H1 (cell line): ENCODE measurements at regions not wholly inside any gene's neighbourhood (a gene's known extent, or its start where the extent isn't known, plus 50 kb on each side); places are given as distances from the start of the nearest gene placed in this dataset.

ENCODE experiments used
- CTCF ChIA-PET: fragments of 300-600 bp; sonication (Branson Sonifier 250); formaldehyde crosslinking; loops from one replicate; lab custom pipeline; 2021; ENCODE audit not compliant: partially characterized antibody; lab: Charles Lee
- POLR2A ChIA-PET: fragments of 300-600 bp; sonication (Branson Sonifier 250); formaldehyde crosslinking; loops from one replicate; lab custom pipeline; 2021; ENCODE audit warnings: inconsistent platforms; ENCODE audit not compliant: partially characterized antibody; lab: Charles Lee
- DNase-seq, 2 experiments: peaks; one replicate each; pipeline versions ENCODE4 v3.0.0 to v3.0.0-alpha.2; 2010 to 2022; ENCODE audit warnings: low spot score in 2 of 2, low read depth in 1 of 2, mixed read lengths in 1 of 2
- FAIRE-seq: peaks from 2 replicates; lab custom pipeline; 2011; peaks lifted over from hg19 to GRCh38; lab: Jason Lieb, UNC
- H2AFZ ChIP-seq: 2 replicates; pipeline ENCODE4 v1.8.1; 2012; ENCODE audit warnings: low read length, inconsistent platforms
- H2AK5ac ChIP-seq: 2 replicates; pipeline ENCODE4 v1.6.1; 2013; ENCODE audit warnings: low read depth, low read length
- H2BK120ac ChIP-seq: replicated peaks from 2 replicates; pipeline ENCODE3; 2013; ENCODE audit warnings: low read depth, low read length, inconsistent platforms
- H2BK12ac ChIP-seq: 2 replicates; pipeline ENCODE4 v1.6.1; 2013; ENCODE audit warnings: low read depth, low read length
- H2BK15ac ChIP-seq: 2 replicates; pipeline ENCODE4 v1.6.1; 2013; ENCODE audit warnings: low read length
- H2BK20ac ChIP-seq: 2 replicates; pipeline ENCODE4 v1.6.1; 2013; ENCODE audit warnings: low read length
- H2BK5ac ChIP-seq: 2 replicates; pipeline ENCODE4 v1.6.1; 2013; ENCODE audit warnings: low read depth, low read length
- H3K14ac ChIP-seq: 2 replicates; pipeline ENCODE4 v1.6.1; 2013; ENCODE audit warnings: inconsistent platforms; ENCODE audit not compliant: insufficient read length
- H3K18ac ChIP-seq: 2 replicates; pipeline ENCODE4 v1.6.1; 2013; ENCODE audit warnings: low read length; ENCODE audit errors: extremely low read depth
- H3K23ac ChIP-seq: 2 replicates; pipeline ENCODE4 v1.6.1; 2013; ENCODE audit warnings: inconsistent platforms; ENCODE audit not compliant: insufficient read length
- H3K23me2 ChIP-seq: 2 replicates; pipeline ENCODE4 v1.6.1; 2013; ENCODE audit warnings: low read depth, low read length
- H3K27ac ChIP-seq: 2 replicates; pipeline ENCODE4 v1.6.1; 2011; ENCODE audit warnings: low read depth, low read length, inconsistent platforms
- H3K27me3 ChIP-seq, 4 experiments: replicated peaks in 1 of 4; 1 replicate in 1 of 4; 2 replicates in 3 of 4; pipeline versions ENCODE4 v1.6.1 to v1.8.1; 2011 to 2013; ENCODE audit warnings: low read length in 3 of 4, mild to moderate bottlenecking in 3 of 4, inconsistent platforms in 2 of 4, mixed read lengths in 2 of 4, moderate library complexity in 1 of 4; ENCODE audit not compliant: control insufficient read depth in 3 of 4, insufficient read depth in 3 of 4; ENCODE audit errors: extremely low read depth in 1 of 4
- H3K36me3 ChIP-seq, 4 experiments: 2 replicates each; pipeline versions ENCODE4 v1.6.1 to v1.8.1; 2011 to 2013; ENCODE audit warnings: mild to moderate bottlenecking in 4 of 4, low read length in 3 of 4, moderate library complexity in 2 of 4, control low read depth in 1 of 4, inconsistent platforms in 1 of 4; ENCODE audit not compliant: insufficient read depth in 4 of 4, control insufficient read depth in 2 of 4
- H3K4ac ChIP-seq: replicated peaks from 2 replicates; pipeline ENCODE3; 2013; ENCODE audit warnings: low read length, low read depth, mixed read lengths, inconsistent platforms; ENCODE audit not compliant: insufficient read length
- H3K4me1 ChIP-seq, 4 experiments: replicated peaks in 1 of 4; 1 replicate in 1 of 4; 2 replicates in 3 of 4; pipeline versions ENCODE4 v1.6.1 to v1.8.1; 2011 to 2013; ENCODE audit warnings: low read length in 3 of 4, inconsistent platforms in 2 of 4, mixed read lengths in 1 of 4; ENCODE audit not compliant: insufficient read depth in 4 of 4, control insufficient read depth in 3 of 4
- H3K4me2 ChIP-seq, 2 experiments: 2 replicates each; pipeline versions ENCODE4 v1.6.1 to v1.8.1; 2011 to 2013; ENCODE audit warnings: low read depth in 2 of 2, low read length in 2 of 2, control low read depth in 1 of 2, inconsistent platforms in 1 of 2, mild to moderate bottlenecking in 1 of 2; ENCODE audit not compliant: insufficient read depth in 1 of 2
- H3K4me3 ChIP-seq, 4 experiments: fragments of 200-600, 300-600 bp in 1 of 4; sonication (generic), shearing (Covaris generic), sonication (Bioruptor Twin) in 1 of 4; 2 replicates each; pipeline versions ENCODE4 v1.5.1 to v1.8.1; 2011 to 2016; ENCODE audit warnings: low read length in 4 of 4, low read depth in 3 of 4, control low read depth in 2 of 4, inconsistent platforms in 2 of 4, mild to moderate bottlenecking in 2 of 4, mixed read lengths in 1 of 4, moderate library complexity in 1 of 4; ENCODE audit not compliant: insufficient read depth in 2 of 4; ENCODE audit errors: extremely low read depth in 1 of 4
- H3K56ac ChIP-seq: replicated peaks from 2 replicates; pipeline ENCODE3; 2013; ENCODE audit warnings: low read depth, mild to moderate bottlenecking, mixed read lengths, low read length, inconsistent platforms; ENCODE audit not compliant: insufficient read length
- H3K79me1 ChIP-seq: 2 replicates; pipeline ENCODE4 v1.6.1; 2013; ENCODE audit warnings: low read depth, low read length, control low read depth
- H3K79me2 ChIP-seq, 2 experiments: 2 replicates each; pipeline versions ENCODE4 v1.6.1 to v1.8.1; 2012 to 2013; ENCODE audit warnings: low read length in 2 of 2, mild to moderate bottlenecking in 2 of 2, inconsistent platforms in 1 of 2; ENCODE audit not compliant: insufficient read depth in 2 of 2, control insufficient read depth in 1 of 2
- H3K9ac ChIP-seq, 4 experiments: replicated peaks in 1 of 4; 1 replicate in 1 of 4; 2 replicates in 3 of 4; pipeline versions ENCODE4 v1.6.1 to v1.8.1; 2011 to 2013; ENCODE audit warnings: low read depth in 3 of 4, low read length in 3 of 4, control low read depth in 2 of 4, mild to moderate bottlenecking in 2 of 4, moderate library complexity in 2 of 4, inconsistent platforms in 1 of 4; ENCODE audit errors: extremely low read depth in 1 of 4
- H3K9me3 ChIP-seq, 2 experiments: 2 replicates each; pipeline versions ENCODE4 v1.6.1 to v1.8.1; 2012 to 2013; ENCODE audit warnings: mild to moderate bottlenecking in 2 of 2, moderate library complexity in 2 of 2, control low read depth in 1 of 2, inconsistent platforms in 1 of 2, low read depth in 1 of 2, low read length in 1 of 2, mixed read lengths in 1 of 2; ENCODE audit not compliant: insufficient read depth in 2 of 2
- H4K20me1 ChIP-seq, 2 experiments: replicated peaks in 1 of 2; 2 replicates each; pipeline versions ENCODE3 to v1.8.1; 2011 to 2013; ENCODE audit warnings: inconsistent platforms in 2 of 2, low read length in 2 of 2, mild to moderate bottlenecking in 1 of 2; ENCODE audit not compliant: insufficient read depth in 2 of 2, control insufficient read depth in 1 of 2
- H4K5ac ChIP-seq: 2 replicates; pipeline ENCODE4 v1.6.1; 2013; ENCODE audit warnings: low read length, low read depth, mixed read lengths, inconsistent platforms; ENCODE audit not compliant: insufficient read length
- H4K8ac ChIP-seq: 2 replicates; pipeline ENCODE4 v1.8.0; 2013; ENCODE audit warnings: mild to moderate bottlenecking, moderate library complexity, low read length, inconsistent platforms; ENCODE audit not compliant: insufficient read depth; ENCODE audit errors: extremely low read depth
- H4K91ac ChIP-seq: replicated peaks from 2 replicates; pipeline ENCODE3; 2013; ENCODE audit warnings: low read length, mixed read lengths, inconsistent platforms; ENCODE audit not compliant: insufficient read length
- CTBP2 ChIP-seq: IDR thresholded peaks from 2 replicates; pipeline ENCODE4 v1.7.0; 2011; ENCODE audit warnings: borderline replicate concordance, mild to moderate bottlenecking, moderate library complexity, mixed read lengths, low read length; ENCODE audit not compliant: insufficient read depth, insufficient read length
- JUND ChIP-seq: IDR thresholded peaks from 2 replicates; pipeline ENCODE4 v1.6.1; 2011; ENCODE audit warnings: mild to moderate bottlenecking, improper control_type of control experiment, low read length
- POLR2AphosphoS5 ChIP-seq: IDR thresholded peaks from 2 replicates; pipeline ENCODE4 v1.6.1; 2011; ENCODE audit warnings: low read depth, low read length
- SUZ12 ChIP-seq: fragments of 200-600 bp; sonication (generic); IDR thresholded peaks from 2 replicates; pipeline ENCODE4 v1.6.1; 2012; ENCODE audit warnings: mild to moderate bottlenecking, inconsistent platforms, low read length, moderate library complexity, mixed read lengths
- TAF7 ChIP-seq: optimal IDR thresholded peaks from 2 replicates; pipeline ENCODE3; 2011; ENCODE audit warnings: low read depth, mild to moderate bottlenecking, inconsistent platforms, low read length, moderate library complexity, borderline replicate concordance
- TEAD4 ChIP-seq: IDR thresholded peaks from 2 replicates; pipeline ENCODE4 v1.6.1; 2012; ENCODE audit warnings: low read depth, low read length, inconsistent platforms, mixed read lengths
- WGBS, 2 experiments: shearing (Covaris generic) in 1 of 2; methylation state at CpG; one replicate each; pipeline versions ENCODE4 v1.1.6 to v1.1.7; 2013 to 2015; ENCODE audit warnings: low lambda C conversion rate in 2 of 2, mixed read lengths in 2 of 2, inconsistent platforms in 1 of 2, low coverage in 1 of 2, missing lambda C conversion rate in 1 of 2; ENCODE audit not compliant: insufficient replicate concordance in 2 of 2, insufficient coverage in 1 of 2, insufficient read length in 1 of 2; ENCODE audit errors: extremely low coverage in 1 of 2, missing lambda C conversion rate in 1 of 2; 5-methylcytosine and 5-hydroxymethylcytosine counted together

- Histone ChIP-seq H3K4me1 (peaks cover 4 to 21% (median 17%) of the 10 kb centered on the region in 4 experiments), H2BK120ac (peak overlapping the region; percentile 86), H3K27ac (no peak overlapping the region), H2BK5ac (peak overlapping the region; percentile 37; the same call in 1 of the 2 replicates), H4K8ac (no peak overlapping the region), H3K4me3 (peak overlapping the region in 1 of 4 experiments; percentile 34; a peak in 1 of 8 replicates), H3K79me1 (no peaks in the 10 kb centered on the region), H3K9me3 (no peaks in the 10 kb centered on the region), H2BK12ac (peak overlapping the region; percentile 2; the same call in 1 of the 2 replicates), H3K9ac (no peak overlapping the region), H3K79me2 (no peaks in the 10 kb centered on the region), H3K4me2 (peak overlapping the region; percentile 44 to 69; a peak in 2 of 4 replicates), H2AFZ (no peak overlapping the region), H3K14ac (no peak overlapping the region), H2AK5ac (no peak overlapping the region), H3K23ac (no peak overlapping the region), H2BK15ac (no peak overlapping the region), H4K5ac (no peak overlapping the region), H4K20me1 (no peaks in the 10 kb centered on the region), H4K91ac (peak overlapping the region; percentile 4), H3K27me3 (peaks cover 2 to 10% (median 5%) of the 10 kb centered on the region in 4 experiments; a peak in 5 of 7 replicates), H3K4ac (no peak overlapping the region), H3K23me2 (no peaks in the 10 kb centered on the region), H2BK20ac (no peak overlapping the region), H3K18ac (no peak overlapping the region), H3K36me3 (no peaks in the 10 kb centered on the region), H3K56ac (no peak overlapping the region)
- TF ChIP-seq TEAD4 (no peak), TAF7 (no peak), POLR2AphosphoS5 (no peak), JUND (no peak), CTBP2 (no peak), SUZ12 (no peak)
- POLR2A ChIA-PET = interaction anchor here (0.6 kb wide), 1 partner anchor 788 kb away, joined by 4 read pairs; no protein-coding TSS in a partner anchor
- DNase-seq = no peak
- no peak for FAIRE-seq
- WGBS, 2 experiments = 92% methylated on average over 1 of the region's 1 CpG; no CpG with 5 or more reads in 1 of the 2 experiments
- CTCF ChIA-PET = interaction anchor here (0.9 to 1.2 kb wide), 4 partner anchors 11 to 324 kb away, joined by 3 to 6 read pairs (median 4); no protein-coding TSS in a partner anchor
These were observed 357.4 kb downstream of the LMO4 start for GRCh38 chr1:87686136-87686495.
